ENCODE measurements at regions not wholly inside any gene's neighbourhood (a gene's known extent, or its start where the extent isn't known, plus 50 kb on each side); places are given as distances from the start of the nearest gene placed in this dataset.
A peak's percentile ranks its signal among the peaks of the same experiment; 100 is the strongest.

DNA sequence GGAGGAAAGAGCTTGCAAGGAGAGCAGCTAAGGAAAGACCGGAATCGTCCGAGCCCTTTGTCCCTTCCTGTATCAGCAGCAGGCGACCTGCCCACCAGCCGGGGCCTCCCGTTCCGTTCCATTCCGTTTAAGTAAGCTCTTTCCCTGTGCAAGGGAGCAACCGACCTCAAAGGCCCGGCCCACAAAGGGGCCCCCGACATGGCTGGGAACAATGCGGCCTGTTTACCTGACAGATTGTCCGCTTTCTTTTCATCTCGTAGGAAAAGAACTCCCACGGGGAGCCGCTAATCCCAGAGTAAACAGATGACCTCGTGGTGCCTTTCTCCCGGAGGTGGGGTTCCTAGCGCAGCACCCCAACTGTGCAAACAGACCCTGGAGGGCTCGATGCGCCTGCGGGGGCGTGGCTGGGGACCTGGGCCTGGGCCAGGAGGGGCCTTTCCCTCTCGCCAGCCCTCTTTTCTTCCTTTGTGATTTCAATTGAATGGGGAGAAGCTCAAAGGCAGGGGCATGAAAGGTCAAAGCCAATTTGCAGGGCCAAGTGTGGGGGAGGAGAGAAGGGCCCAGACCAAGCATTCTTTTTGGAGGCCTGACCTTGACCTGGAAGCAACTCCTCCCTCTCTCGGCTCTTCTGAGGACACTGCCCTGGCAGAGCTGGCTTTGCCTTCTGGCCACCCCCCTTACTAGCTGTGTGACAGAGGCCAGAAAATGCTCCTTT, 120.2 kb downstream of the INHBB start:
- 56 to 68% (median 66%) methylated on average over 21 to 25 of the region's 25 CpGs for WGBS, 4 donors
- Histone ChIP-seq H3K4me3 (no peak overlapping the region), H3K4me1 (replicated peaks in 1 of 2) (peaks cover 18 to 37% of the 10 kb centered on the region in 2 donors), H3K27me3 (no peaks in the 10 kb centered on the region), H3K27ac (no peak overlapping the region), H3K36me3 (replicated peaks in 1 of 2) (no peaks in the 10 kb centered on the region), H3K9me3 (replicated peaks in 1 of 3) (no peaks in the 10 kb centered on the region)
- no peak for DNase-seq
- TF ChIP-seq POLR2A (IDR thresholded peaks at IDR 0.05) = no peak
- TF ChIP-seq, protein P1, sequence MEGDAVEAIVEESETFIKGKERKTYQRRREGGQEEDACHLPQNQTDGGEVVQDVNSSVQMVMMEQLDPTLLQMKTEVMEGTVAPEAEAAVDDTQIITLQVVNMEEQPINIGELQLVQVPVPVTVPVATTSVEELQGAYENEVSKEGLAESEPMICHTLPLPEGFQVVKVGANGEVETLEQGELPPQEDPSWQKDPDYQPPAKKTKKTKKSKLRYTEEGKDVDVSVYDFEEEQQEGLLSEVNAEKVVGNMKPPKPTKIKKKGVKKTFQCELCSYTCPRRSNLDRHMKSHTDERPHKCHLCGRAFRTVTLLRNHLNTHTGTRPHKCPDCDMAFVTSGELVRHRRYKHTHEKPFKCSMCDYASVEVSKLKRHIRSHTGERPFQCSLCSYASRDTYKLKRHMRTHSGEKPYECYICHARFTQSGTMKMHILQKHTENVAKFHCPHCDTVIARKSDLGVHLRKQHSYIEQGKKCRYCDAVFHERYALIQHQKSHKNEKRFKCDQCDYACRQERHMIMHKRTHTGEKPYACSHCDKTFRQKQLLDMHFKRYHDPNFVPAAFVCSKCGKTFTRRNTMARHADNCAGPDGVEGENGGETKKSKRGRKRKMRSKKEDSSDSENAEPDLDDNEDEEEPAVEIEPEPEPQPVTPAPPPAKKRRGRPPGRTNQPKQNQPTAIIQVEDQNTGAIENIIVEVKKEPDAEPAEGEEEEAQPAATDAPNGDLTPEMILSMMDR (IDR thresholded peaks at IDR 0.05) = no peak
- intact Hi-C loops (cut with DNase I) = no loop called here

DNA sequence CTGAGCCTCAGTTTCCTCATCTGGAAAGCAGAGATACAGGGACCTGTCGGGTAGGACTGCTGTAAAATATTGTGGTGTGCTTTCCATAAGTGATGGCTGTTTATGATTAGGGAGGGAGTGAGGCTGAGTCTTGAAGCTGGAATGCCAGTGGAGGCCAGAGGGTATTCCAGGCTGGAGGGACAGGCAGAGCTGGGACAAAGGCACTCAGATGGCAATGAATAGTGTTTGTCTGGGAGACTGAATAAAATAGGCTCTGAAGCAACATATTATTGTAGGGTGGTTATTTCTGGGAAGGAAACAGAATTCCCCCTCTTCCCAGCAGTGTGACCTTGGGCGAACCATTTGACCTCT, 120.7 kb downstream of the INHBB start:
- WGBS, 4 donors = 86 to 93% (median 89%) methylated on average over 2 of the region's 2 CpGs
- no peak for DNase-seq
- Histone ChIP-seq H3K27me3 (no peaks in the 10 kb centered on the region), H3K9me3 (replicated peaks in 1 of 3) (no peaks in the 10 kb centered on the region), H3K4me3 (no peak overlapping the region), H3K4me1 (replicated peaks in 1 of 2) (peaks cover 18 to 37% of the 10 kb centered on the region in 2 donors), H3K27ac (no peak overlapping the region), H3K36me3 (replicated peaks in 1 of 2) (no peaks in the 10 kb centered on the region)
- intact Hi-C loops (cut with DNase I) = no loop called here
- TF ChIP-seq, protein P1 (IDR thresholded peaks at IDR 0.05) = no peak
- no peak for TF ChIP-seq POLR2A (IDR thresholded peaks at IDR 0.05)

DNA sequence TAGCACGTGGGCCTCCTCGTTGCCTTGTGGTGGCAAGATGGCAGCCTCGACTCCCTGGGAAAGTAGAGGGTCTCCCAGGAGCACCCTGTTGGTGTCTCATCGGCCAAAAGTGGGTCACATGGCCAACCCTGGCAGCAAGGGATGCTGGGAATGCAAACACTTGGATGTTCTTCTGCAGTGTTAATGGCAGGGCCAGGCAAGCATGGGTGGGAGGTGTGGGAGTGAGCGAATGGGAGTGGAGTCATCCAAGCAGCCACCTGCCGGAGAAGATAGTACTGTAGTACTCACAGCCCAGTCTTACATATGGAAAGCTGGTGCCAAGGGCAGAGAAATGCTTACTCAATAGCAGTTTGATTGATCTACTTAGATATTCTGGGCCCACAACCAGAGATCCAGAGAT, 122.2 kb downstream of the INHBB start:
- WGBS, 4 donors = 64 to 84% (median 67%) methylated on average over 5 to 6 of the region's 6 CpGs
- TF ChIP-seq, protein P1 (IDR thresholded peaks at IDR 0.05) = peak in 4 of 6 experiments; percentile 14 to 28 (median 16)
- TF ChIP-seq POLR2A (IDR thresholded peaks at IDR 0.05) = no peak
- H3K4me3 ChIP-seq = no peak overlapping the region
- H3K27me3 ChIP-seq = no peaks in the 10 kb centered on the region
- H3K9me3 ChIP-seq (replicated peaks in 1 of 3) = no peaks in the 10 kb centered on the region
- intact Hi-C loops (cut with DNase I) = no loop called here
- H3K4me1 ChIP-seq (replicated peaks in 1 of 2) = peaks cover 18 to 37% of the 10 kb centered on the region in 2 donors
- no peaks in the 10 kb centered on the region for H3K36me3 ChIP-seq (replicated peaks in 1 of 2)
- peak overlapping the region in 2 of 5 donors; percentile 21 to 63 for H3K27ac ChIP-seq
- peak in 6 of 7 donors; percentile 46 to 77 (median 64) for DNase-seq

DNA sequence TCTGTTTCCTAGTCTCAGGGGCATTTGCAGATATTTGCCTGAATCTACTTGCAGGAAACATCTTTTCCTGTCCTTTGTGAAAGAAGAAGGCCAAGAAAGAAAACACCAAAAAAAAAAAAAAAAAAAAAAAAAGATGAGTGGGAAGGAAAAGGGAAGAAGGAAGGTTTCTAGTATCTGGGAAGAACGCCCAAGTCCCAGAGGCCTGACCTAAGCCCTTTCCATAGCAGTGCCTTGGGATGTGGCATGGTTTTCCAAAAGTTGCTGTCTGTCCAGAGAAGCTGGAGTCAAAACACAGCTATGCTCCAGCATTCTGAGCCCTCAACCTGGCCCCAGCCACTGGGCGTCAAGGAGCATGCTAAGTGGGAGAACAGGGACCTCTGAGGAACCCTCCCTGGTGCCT, 123.5 kb downstream of the INHBB start:
- Histone ChIP-seq H3K27me3 (no peaks in the 10 kb centered on the region), H3K9me3 (replicated peaks in 1 of 3) (no peaks in the 10 kb centered on the region), H3K4me3 (no peak overlapping the region), H3K36me3 (replicated peaks in 1 of 2) (no peaks in the 10 kb centered on the region), H3K27ac (peak overlapping the region in 2 of 5 donors; percentile 69 to 87), H3K4me1 (replicated peaks in 1 of 2) (peaks cover 18 to 37% of the 10 kb centered on the region in 2 donors)
- intact Hi-C loops (cut with DNase I) = no loop called here
- no peak for DNase-seq
- no peak for TF ChIP-seq POLR2A (IDR thresholded peaks at IDR 0.05)
- TF ChIP-seq, protein P1 (IDR thresholded peaks at IDR 0.05) = no peak
- 60 to 83% (median 66%) methylated on average over 2 of the region's 2 CpGs for whole genome bisulfite sequencing, 4 donors
